ENCODE measurements at regions not wholly inside any gene's neighbourhood (a gene's known extent, or its start where the extent isn't known, plus 50 kb on each side); places are given as distances from the start of the nearest gene placed in this dataset.

- TF ChIP-seq POLR2A (IDR thresholded peaks at IDR 0.05; ENCODE audit: low read depth, low read length) (no peak), POLR2AphosphoS5 (IDR thresholded peaks at IDR 0.05; ENCODE audit: low read depth, low read length) (no peak), TAF1 (IDR thresholded peaks at IDR 0.05; ENCODE audit: low read depth, low read length) (no peak)
Observed at GRCh38 chr1:108027389-108027788, 62.4 kb upstream of the VAV3 start.

All from GM12891 (cell line).